B cell (primary cell): ENCODE measurements at regions not wholly inside any gene's neighbourhood (a gene's known extent, or its start where the extent isn't known, plus 50 kb on each side); places are given as distances from the start of the nearest gene placed in this dataset.

ENCODE experiments used
- EZH2 ChIP-seq: IDR thresholded peaks from 2 replicates; pipeline ENCODE4 v1.6.1; 2012; ENCODE audit warnings: borderline replicate concordance, low read depth, mild to moderate bottlenecking, moderate library complexity, low read length; ENCODE audit not compliant: insufficient read depth, poor library complexity, severe bottlenecking
- TF ChIP-seq, protein P1 (sequence below): fragments of 200-600 bp; IDR thresholded peaks from one replicate; pipeline ENCODE4 v1.8.0; 2022; ENCODE audit warnings: antibody characterized with exemption, mild to moderate bottlenecking

DNA sequence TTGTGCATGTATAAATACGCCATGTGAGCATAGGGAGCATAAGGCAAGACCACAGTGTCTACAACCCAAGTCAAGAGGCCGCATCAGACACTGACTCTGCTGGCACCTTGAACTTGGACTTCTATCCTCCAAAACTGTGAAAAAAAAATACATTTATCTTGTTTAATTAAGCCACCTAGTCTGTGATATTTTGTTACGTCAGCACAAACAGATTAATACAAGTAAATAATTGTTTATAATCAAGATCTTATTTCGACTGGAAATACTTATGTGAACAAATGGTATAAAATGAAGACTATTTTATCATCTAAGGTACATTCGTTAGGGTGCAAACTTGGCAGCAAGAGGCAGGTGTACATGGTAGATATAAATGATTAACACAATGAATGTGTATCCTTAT lies 599.3 kb upstream of the LRRC4C start:
- TF ChIP-seq, protein P1, sequence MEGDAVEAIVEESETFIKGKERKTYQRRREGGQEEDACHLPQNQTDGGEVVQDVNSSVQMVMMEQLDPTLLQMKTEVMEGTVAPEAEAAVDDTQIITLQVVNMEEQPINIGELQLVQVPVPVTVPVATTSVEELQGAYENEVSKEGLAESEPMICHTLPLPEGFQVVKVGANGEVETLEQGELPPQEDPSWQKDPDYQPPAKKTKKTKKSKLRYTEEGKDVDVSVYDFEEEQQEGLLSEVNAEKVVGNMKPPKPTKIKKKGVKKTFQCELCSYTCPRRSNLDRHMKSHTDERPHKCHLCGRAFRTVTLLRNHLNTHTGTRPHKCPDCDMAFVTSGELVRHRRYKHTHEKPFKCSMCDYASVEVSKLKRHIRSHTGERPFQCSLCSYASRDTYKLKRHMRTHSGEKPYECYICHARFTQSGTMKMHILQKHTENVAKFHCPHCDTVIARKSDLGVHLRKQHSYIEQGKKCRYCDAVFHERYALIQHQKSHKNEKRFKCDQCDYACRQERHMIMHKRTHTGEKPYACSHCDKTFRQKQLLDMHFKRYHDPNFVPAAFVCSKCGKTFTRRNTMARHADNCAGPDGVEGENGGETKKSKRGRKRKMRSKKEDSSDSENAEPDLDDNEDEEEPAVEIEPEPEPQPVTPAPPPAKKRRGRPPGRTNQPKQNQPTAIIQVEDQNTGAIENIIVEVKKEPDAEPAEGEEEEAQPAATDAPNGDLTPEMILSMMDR = no peak
- TF ChIP-seq EZH2 = no peak
